MM.1S (cell line): ENCODE measurements at regions not wholly inside any gene's neighbourhood (a gene's known extent, or its start where the extent isn't known, plus 50 kb on each side); places are given as distances from the start of the nearest gene placed in this dataset.
"Not testable (repeated sequence)": the region's sequence is repeated elsewhere in the genome, so short reads cannot be mapped to it uniquely, and the experiment has no call there.

ENCODE experiments used
- DNase-seq: peaks from one replicate; pipeline ENCODE4 v3.0.0-alpha.2; 2015
- H2AFZ ChIP-seq: fragments of 300-600 bp; sonication (generic); 2 replicates; pipeline ENCODE4 v1.6.0; 2016; ENCODE audit warnings: antibody characterized with exemption, low read length
- H3F3A ChIP-seq: fragments of 300-600 bp; sonication (generic); 2 replicates; pipeline ENCODE4 v1.6.1; 2016; ENCODE audit warnings: mild to moderate bottlenecking, antibody characterized with exemption, low read length, moderate library complexity, mixed read lengths; ENCODE audit not compliant: insufficient read depth
- H3K27ac ChIP-seq: fragments of 300-600 bp; sonication (generic); 2 replicates; pipeline ENCODE4 v1.5.1; 2016; ENCODE audit warnings: mild to moderate bottlenecking, low read length
- H3K27me3 ChIP-seq: fragments of 300-600 bp; sonication (generic); replicated peaks from 2 replicates; pipeline ENCODE4 v1.6.0; 2016; ENCODE audit warnings: low read length; ENCODE audit not compliant: insufficient read depth
- H3K36me3 ChIP-seq: fragments of 300-600 bp; sonication (generic); replicated peaks from 2 replicates; pipeline ENCODE4 v1.6.1; 2016; ENCODE audit warnings: mild to moderate bottlenecking, low read length, mixed read lengths; ENCODE audit not compliant: insufficient read depth
- H3K4me1 ChIP-seq: fragments of 300-600 bp; sonication (generic); 2 replicates; pipeline ENCODE4 v1.6.1; 2016; ENCODE audit warnings: low read length, mixed read lengths
- H3K4me2 ChIP-seq: fragments of 300-600 bp; sonication (generic); 2 replicates; pipeline ENCODE4 v1.6.0; 2016; ENCODE audit warnings: low read depth, low read length
- H3K4me3 ChIP-seq: fragments of 300-600 bp; sonication (generic); 2 replicates; pipeline ENCODE4 v1.5.1; 2016; ENCODE audit warnings: low read length, mixed read lengths
- H3K79me2 ChIP-seq: fragments of 300-600 bp; sonication (generic); 2 replicates; pipeline ENCODE4 v1.6.1; 2016; ENCODE audit warnings: mixed run types, low read length, mixed read lengths
- H3K9ac ChIP-seq: fragments of 300-600 bp; sonication (generic); 2 replicates; pipeline ENCODE4 v1.6.1; 2016; ENCODE audit warnings: low read length, mixed read lengths
- H3K9me2 ChIP-seq: fragments of 300-600 bp; sonication (generic); replicated peaks from 2 replicates; pipeline ENCODE4 v1.6.1; 2016; ENCODE audit warnings: mild to moderate bottlenecking, low read length, mixed read lengths; ENCODE audit not compliant: insufficient read depth
- H3K9me3 ChIP-seq: fragments of 300-600 bp; sonication (generic); replicated peaks from 2 replicates; pipeline ENCODE4 v1.6.1; 2016; ENCODE audit warnings: mild to moderate bottlenecking, low read length, mixed read lengths; ENCODE audit not compliant: insufficient read depth
- H4K20me1 ChIP-seq: fragments of 300-600 bp; sonication (generic); 2 replicates; pipeline ENCODE4 v1.6.1; 2016; ENCODE audit warnings: mild to moderate bottlenecking, low read length, moderate library complexity, mixed read lengths; ENCODE audit not compliant: insufficient read depth
- EZH2 ChIP-seq: fragments of 300-600 bp; sonication (generic); optimal IDR thresholded peaks from 2 replicates; pipeline ENCODE3; 2017; ENCODE audit warnings: low read depth, mild to moderate bottlenecking, antibody characterized with exemption, low read length, mixed read lengths
- EZH2phosphoT487 ChIP-seq: fragments of 300-600 bp; sonication (generic); IDR thresholded peaks from 2 replicates; pipeline ENCODE4 v1.6.1; 2018; ENCODE audit warnings: antibody characterized with exemption, low read length
- TF ChIP-seq, protein P1 (sequence below): fragments of 300-600 bp; sonication (generic); IDR thresholded peaks from 2 replicates; pipeline ENCODE4 v1.5.1; 2016; ENCODE audit warnings: antibody characterized with exemption, low read length, mixed read lengths

DNA sequence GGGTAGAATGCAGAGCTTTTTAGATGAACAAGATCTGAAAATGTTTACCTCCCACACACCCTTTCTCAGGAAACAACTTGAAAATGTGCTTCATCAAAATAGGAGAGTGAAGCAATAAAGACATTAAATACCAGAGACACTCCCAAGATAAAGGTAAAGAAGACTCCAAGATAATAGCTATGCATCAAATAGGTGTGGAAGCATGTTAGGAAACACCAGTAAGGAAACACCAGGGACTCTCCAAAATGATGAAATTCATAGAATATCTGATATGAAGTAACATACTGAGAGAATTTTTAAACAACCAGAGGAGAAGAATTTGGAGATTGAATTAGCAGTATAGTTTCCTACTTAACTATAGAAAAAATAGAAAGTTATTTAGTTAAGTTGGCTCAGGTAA is 57.0 kb downstream of the OR10A6 start:
- Histone ChIP-seq H3K9me3 (no peaks in the 10 kb centered on the region), H3K27me3 (no peaks in the 10 kb centered on the region), H3K27ac (no peak overlapping the region), H3K4me2 (no peak overlapping the region), H3K4me1 (no peaks in the 10 kb centered on the region), H2AFZ (no peak overlapping the region), H3K9me2 (no peaks in the 10 kb centered on the region), H3K4me3 (no peak overlapping the region), H3F3A (no peaks in the 10 kb centered on the region), H3K36me3 (no peaks in the 10 kb centered on the region), H4K20me1 (no peaks in the 10 kb centered on the region), H3K9ac (no peak overlapping the region), H3K79me2 (no peaks in the 10 kb centered on the region)
- no peak for TF ChIP-seq EZH2phosphoT487
- TF ChIP-seq, protein P1, sequence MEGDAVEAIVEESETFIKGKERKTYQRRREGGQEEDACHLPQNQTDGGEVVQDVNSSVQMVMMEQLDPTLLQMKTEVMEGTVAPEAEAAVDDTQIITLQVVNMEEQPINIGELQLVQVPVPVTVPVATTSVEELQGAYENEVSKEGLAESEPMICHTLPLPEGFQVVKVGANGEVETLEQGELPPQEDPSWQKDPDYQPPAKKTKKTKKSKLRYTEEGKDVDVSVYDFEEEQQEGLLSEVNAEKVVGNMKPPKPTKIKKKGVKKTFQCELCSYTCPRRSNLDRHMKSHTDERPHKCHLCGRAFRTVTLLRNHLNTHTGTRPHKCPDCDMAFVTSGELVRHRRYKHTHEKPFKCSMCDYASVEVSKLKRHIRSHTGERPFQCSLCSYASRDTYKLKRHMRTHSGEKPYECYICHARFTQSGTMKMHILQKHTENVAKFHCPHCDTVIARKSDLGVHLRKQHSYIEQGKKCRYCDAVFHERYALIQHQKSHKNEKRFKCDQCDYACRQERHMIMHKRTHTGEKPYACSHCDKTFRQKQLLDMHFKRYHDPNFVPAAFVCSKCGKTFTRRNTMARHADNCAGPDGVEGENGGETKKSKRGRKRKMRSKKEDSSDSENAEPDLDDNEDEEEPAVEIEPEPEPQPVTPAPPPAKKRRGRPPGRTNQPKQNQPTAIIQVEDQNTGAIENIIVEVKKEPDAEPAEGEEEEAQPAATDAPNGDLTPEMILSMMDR: no peak
- no peak for TF ChIP-seq EZH2
- no peak for DNase-seq

DNA sequence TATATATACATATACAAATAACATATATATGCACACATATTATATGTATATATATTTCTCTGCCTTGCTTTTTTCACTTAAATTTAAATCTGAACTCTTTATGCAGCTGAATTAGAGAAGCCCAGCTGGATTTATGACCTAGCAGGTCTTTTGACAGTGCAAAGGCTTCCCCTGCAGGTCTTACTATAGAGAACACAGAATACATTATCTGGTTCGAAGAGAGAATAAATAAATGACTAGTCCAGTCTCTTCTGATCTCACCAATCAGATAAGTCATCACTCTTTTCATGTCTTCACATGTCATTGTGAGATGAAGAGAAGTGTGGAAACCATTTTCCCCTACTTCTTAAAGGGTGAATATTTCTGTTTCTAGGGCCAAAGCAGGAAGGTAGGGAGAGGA is 58.2 kb downstream of the OR10A6 start:
- Histone ChIP-seq H3K4me3 (no peak overlapping the region), H4K20me1 (no peaks in the 10 kb centered on the region), H3K4me2 (no peak overlapping the region), H3K79me2 (no peaks in the 10 kb centered on the region), H2AFZ (no peak overlapping the region), H3K27ac (no peak overlapping the region), H3K9me3 (no peaks in the 10 kb centered on the region), H3K9me2 (no peaks in the 10 kb centered on the region), H3K9ac (no peak overlapping the region), H3K4me1 (no peaks in the 10 kb centered on the region), H3K36me3 (no peaks in the 10 kb centered on the region), H3F3A (no peaks in the 10 kb centered on the region), H3K27me3 (no peaks in the 10 kb centered on the region)
- no peak for DNase-seq
- no peak for TF ChIP-seq EZH2phosphoT487
- TF ChIP-seq, protein P1: no peak
- TF ChIP-seq EZH2: no peak

DNA sequence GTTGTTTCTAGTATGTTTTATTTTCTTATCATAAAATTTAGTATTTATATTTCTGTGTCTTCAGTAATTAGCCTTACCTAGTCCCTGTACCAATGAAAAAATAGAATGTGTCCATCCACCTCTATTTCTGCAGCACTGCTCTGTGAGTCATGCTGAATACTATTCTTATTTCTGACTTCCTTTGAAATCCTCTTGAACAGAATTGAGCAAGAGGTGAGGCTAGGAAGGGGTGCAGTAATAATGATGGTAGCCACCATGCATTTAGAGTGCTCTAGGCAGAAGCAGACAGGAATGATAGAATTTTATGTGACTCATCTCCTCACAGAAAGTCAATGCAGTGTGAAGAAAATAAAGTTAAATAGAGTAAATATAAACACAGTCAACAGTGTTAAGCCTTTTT is 60.0 kb downstream of the OR10A6 start:
- Histone ChIP-seq H3K9me2 (no peaks in the 10 kb centered on the region), H3K9ac (no peak overlapping the region), H3K9me3 (no peaks in the 10 kb centered on the region), H3K36me3 (no peaks in the 10 kb centered on the region), H4K20me1 (no peaks in the 10 kb centered on the region), H3K27ac (no peak overlapping the region), H2AFZ (no peak overlapping the region), H3K27me3 (no peaks in the 10 kb centered on the region), H3F3A (no peaks in the 10 kb centered on the region), H3K4me2 (no peak overlapping the region), H3K4me1 (no peaks in the 10 kb centered on the region), H3K4me3 (no peak overlapping the region), H3K79me2 (no peaks in the 10 kb centered on the region)
- DNase-seq: no peak
- TF ChIP-seq EZH2: no peak
- TF ChIP-seq, protein P1: no peak

DNA sequence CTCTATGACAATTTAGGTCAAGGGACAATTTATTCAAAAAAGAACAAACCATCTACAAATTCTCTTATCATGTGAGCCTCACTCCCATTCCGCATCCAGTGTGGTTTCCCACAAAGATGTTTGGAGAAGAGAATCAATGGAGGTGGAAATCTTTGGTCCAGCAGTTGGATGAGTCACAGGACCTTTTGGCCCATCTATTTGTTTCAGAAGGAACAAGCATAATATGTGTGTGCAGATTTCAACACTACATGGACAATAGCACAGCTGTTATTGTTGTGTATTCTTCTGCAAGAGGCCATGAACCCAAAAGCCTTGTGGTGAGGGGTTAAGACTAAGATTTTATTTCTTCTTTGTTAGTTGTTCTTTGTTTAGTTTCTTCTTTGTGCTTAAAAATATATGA is 61.6 kb downstream of the OR10A6 start:
- TF ChIP-seq, protein P1: no peak
- no peak for TF ChIP-seq EZH2
- TF ChIP-seq EZH2phosphoT487: no peak

DNA sequence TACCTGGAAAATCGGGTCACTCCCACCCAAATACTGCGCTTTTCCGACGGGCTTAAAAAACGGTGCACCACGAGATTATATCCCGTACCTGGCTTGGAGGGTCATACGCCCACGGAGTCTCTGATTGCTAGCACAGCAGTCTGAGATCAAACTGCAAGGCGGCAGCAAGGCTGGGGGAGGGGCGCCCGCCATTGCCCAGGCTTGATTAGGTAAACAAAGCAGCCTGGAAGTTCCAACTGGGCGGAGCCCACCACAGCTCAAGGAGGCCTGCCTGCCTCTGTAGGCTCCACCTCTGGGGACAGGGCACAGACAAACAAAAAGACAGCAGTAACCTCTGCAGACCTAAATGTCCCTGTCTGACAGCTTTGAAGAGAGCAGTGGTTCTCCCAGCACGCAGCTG is 64.5 kb upstream of the OR5P2 start:
- not testable (repeated sequence) for DNase-seq, H4K20me1 ChIP-seq, H3K9me3 ChIP-seq, H3K4me3 ChIP-seq, H3K9me2 ChIP-seq, H3K27me3 ChIP-seq, H3K79me2 ChIP-seq, H3F3A ChIP-seq, H3K4me2 ChIP-seq, H2AFZ ChIP-seq, H3K27ac ChIP-seq, H3K9ac ChIP-seq, H3K36me3 ChIP-seq, H3K4me1 ChIP-seq

More for the DNA sequence above, 61.6 kb downstream of the OR10A6 start:
- no peak overlapping the region for H3K27ac ChIP-seq
- no peak for DNase-seq
- H3K27me3 ChIP-seq: no peaks in the 10 kb centered on the region
- no peak overlapping the region for H3K9ac ChIP-seq
- no peaks in the 10 kb centered on the region for H3K4me1 ChIP-seq
- H3F3A ChIP-seq: no peaks in the 10 kb centered on the region
- H3K79me2 ChIP-seq: no peaks in the 10 kb centered on the region
- no peak overlapping the region for H3K4me2 ChIP-seq
- H2AFZ ChIP-seq: no peak overlapping the region
- no peaks in the 10 kb centered on the region for H3K9me2 ChIP-seq
- no peaks in the 10 kb centered on the region for H3K36me3 ChIP-seq
- H3K4me3 ChIP-seq: no peak overlapping the region
- H3K9me3 ChIP-seq: no peaks in the 10 kb centered on the region
- H4K20me1 ChIP-seq: no peaks in the 10 kb centered on the region
